ENCODE measurements at regions not wholly inside any gene's neighbourhood (a gene's known extent, or its start where the extent isn't known, plus 50 kb on each side); places are given as distances from the start of the nearest gene placed in this dataset.

DNA sequence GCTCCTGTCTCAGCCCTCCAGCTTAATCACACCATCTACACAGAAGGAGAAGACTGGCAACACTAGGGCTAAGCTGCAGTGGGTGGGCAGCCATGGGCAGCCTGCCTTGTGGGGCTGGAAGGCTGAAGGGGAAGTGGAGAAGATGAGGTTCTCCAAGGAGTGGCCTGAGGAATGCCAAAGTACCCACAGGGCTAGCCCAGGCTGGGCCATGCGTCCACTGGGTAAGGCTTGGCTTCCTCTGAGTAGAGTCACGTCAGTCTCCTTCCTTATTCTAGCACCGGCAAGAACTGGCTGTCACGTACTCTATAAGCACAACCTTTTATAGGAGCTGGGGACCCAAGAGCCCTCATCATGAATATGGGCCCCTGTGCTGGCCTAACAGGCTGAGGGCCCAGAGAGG, 110.6 kb upstream of the SIRPA start:
- no peak for TF ChIP-seq ZFX (IDR thresholded peaks at IDR 0.05; ENCODE audit: borderline replicate concordance)
- TF ChIP-seq, protein P1, sequence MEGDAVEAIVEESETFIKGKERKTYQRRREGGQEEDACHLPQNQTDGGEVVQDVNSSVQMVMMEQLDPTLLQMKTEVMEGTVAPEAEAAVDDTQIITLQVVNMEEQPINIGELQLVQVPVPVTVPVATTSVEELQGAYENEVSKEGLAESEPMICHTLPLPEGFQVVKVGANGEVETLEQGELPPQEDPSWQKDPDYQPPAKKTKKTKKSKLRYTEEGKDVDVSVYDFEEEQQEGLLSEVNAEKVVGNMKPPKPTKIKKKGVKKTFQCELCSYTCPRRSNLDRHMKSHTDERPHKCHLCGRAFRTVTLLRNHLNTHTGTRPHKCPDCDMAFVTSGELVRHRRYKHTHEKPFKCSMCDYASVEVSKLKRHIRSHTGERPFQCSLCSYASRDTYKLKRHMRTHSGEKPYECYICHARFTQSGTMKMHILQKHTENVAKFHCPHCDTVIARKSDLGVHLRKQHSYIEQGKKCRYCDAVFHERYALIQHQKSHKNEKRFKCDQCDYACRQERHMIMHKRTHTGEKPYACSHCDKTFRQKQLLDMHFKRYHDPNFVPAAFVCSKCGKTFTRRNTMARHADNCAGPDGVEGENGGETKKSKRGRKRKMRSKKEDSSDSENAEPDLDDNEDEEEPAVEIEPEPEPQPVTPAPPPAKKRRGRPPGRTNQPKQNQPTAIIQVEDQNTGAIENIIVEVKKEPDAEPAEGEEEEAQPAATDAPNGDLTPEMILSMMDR (IDR thresholded peaks at IDR 0.05) = no peak
- no peak overlapping the region for H3K27ac ChIP-seq

DNA sequence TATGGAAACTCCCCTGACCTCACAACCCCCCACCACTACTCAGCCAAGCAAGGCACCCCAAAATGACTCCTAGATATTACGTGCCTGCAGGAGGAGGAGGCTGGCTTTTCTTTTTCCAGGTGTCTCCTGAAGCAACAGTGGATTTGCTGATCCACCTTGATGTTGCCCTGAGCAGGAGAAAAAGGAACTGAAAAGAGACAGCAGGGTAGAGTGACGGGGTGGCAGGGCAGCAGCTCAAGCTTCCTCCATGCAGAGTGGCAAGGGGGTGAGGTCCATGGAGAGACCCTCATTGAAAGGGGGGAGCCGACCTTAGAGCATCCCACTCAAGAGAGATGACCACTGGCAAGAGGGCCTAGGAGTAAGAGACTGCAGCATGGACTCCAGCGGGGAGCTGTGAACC, 112.0 kb upstream of the SIRPA start:
- TF ChIP-seq, protein P1 (IDR thresholded peaks at IDR 0.05) = no peak
- no peak for TF ChIP-seq ZFX (IDR thresholded peaks at IDR 0.05; ENCODE audit: borderline replicate concordance)
- no peak overlapping the region for H3K27ac ChIP-seq

DNA sequence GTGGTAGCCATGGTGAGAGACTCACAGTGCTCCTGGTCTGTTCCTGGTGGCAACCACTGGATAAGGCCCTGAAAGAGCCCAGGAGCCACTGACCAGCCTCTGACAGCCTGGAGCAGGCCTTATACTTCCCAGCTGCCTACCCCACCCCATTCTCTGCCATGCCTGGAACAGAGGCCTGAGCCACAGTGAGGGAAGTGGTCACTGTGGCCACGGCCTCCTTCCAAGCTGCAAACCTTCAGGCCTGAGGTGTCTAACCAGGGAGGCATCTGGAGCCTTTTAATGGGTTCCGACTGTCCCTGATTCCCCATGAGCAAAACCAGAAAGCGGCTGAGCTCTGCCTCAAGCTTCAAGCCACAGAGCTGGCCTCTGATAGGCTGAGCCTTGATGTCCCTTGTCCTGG, 113.0 kb upstream of the SIRPA start:
- TF ChIP-seq, protein P1 (IDR thresholded peaks at IDR 0.05) = no peak
- TF ChIP-seq ZFX (IDR thresholded peaks at IDR 0.05; ENCODE audit: borderline replicate concordance) = no peak
- H3K27ac ChIP-seq = no peak overlapping the region

DNA sequence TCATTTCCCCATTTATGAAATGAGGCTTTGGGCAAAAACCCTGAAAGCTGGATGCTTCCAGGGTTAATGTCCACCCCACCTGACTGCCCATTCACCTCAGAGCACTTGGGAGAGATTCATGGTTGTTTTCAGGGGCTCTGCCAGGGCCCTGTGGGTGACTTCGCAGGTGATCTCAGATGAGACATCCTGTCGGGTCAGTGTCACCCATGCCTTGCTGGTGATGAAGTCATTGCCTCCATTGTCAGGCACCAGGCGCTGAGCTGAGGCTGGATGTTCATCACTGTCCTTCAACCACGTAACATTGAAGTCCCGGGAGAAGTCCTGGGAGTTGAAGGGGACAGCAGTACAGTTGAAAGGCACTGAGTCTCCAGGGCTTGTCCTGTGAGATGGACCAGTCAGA, 115.6 kb upstream of the SIRPA start:
- no peak overlapping the region for H3K27ac ChIP-seq
- TF ChIP-seq, protein P1 (IDR thresholded peaks at IDR 0.05) = no peak
- TF ChIP-seq ZFX (IDR thresholded peaks at IDR 0.05; ENCODE audit: borderline replicate concordance) = no peak

DNA sequence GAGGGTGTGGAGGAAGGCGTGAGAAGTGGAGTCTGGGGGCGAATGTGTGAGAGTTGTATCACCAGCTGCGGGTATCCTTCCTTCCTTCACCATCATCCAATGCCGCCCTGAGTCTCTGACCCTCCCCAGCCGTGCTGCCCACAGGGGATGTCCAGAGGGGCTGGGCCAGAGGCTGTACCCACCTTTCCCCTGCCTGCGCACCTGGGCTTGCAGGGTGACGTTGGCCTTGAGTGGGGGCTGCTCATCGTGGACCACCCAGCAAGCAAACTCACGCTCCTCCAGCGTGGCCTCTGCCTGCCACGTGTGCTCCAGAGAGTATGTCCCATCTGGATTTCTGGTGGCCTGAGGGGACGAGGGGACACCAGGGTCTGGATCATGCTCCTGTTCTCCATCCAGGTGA, 116.9 kb upstream of the SIRPA start:
- H3K27ac ChIP-seq = no peak overlapping the region
- no peak for TF ChIP-seq ZFX (IDR thresholded peaks at IDR 0.05; ENCODE audit: borderline replicate concordance)
- TF ChIP-seq, protein P1 (IDR thresholded peaks at IDR 0.05) = no peak

DNA sequence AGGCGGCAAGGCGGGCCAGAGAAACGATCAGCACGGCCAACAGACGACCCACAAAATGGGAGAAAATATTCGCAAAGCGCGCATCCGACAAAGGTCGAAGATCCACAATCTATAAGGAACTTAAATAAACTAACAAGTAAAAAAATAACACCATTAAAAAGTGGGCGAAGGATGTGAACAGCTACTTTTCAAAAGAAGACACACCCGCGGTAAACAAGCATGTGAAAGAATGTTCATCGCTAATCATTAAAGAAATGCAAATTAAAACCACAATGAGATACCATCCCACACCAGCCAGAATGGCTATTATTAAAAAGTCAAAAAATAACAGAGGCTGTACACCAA, 117.8 kb upstream of the SIRPA start:
- no peak overlapping the region for H3K27ac ChIP-seq
- TF ChIP-seq ZFX (IDR thresholded peaks at IDR 0.05; ENCODE audit: borderline replicate concordance) = no peak
- TF ChIP-seq, protein P1 (IDR thresholded peaks at IDR 0.05) = peak; percentile 57

DNA sequence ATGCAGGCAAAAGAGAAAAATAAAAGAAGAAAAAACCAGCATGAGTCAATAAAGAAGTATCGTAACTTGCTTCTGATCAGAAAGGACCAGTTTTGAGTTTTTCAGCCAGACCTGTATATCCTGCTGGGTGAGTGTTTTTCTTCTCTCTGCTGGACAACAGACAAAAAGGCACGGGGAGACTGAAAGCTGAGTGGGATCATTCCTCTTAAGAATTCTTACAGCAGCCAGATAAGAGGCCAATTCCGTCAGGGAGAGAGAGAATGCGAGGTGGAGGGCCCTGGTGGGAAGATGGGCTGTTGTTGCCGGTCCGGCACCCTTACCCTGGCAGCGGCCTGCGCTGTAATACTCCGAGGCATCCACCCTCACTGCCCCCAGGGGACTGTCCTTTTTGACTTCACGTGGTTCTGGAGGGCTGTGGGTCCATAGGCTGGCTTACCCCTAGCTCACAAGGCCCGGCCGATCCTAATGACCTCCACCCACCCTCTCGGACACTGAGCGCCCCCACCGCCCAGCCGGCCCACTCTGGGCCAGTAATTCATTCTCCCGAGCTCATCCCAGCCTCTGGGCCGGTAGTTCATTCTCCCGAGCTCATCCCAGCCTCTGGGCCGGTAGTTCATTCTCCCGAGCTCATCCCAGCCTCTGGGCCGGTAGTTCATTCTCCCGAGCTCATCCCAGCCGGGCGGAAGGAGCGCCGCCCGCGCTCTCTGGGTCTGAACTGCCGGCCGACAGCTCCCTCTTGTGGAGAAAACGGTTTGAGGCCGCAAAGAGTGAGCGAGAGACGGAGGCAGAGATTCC, 118.3 kb upstream of the SIRPA start:
- H3K27ac ChIP-seq = no peak overlapping the region
- TF ChIP-seq, protein P1 (IDR thresholded peaks at IDR 0.05) = peak; percentile 85
- no peak for TF ChIP-seq ZFX (IDR thresholded peaks at IDR 0.05; ENCODE audit: borderline replicate concordance)
